Large intestine (tissue), 3 donors: ENCODE measurements at regions not wholly inside any gene's neighbourhood (a gene's known extent, or its start where the extent isn't known, plus 50 kb on each side); places are given as distances from the start of the nearest gene placed in this dataset.

Experiments
- DNase-seq, 2 donors: peaks; one replicate each; pipeline versions ENCODE4 v3.0.0 to v3.0.0-alpha.2; 2013
- H3K27ac ChIP-seq: one replicate; pipeline ENCODE4 v1.5.1; 2013; ENCODE audit warnings: low read length
- H3K27me3 ChIP-seq: 2 replicates; pipeline ENCODE4 v1.6.1; 2013; ENCODE audit warnings: low read length; ENCODE audit not compliant: control insufficient read depth, insufficient read depth
- H3K36me3 ChIP-seq: 2 replicates; pipeline ENCODE4 v1.6.1; 2013; ENCODE audit warnings: low read length; ENCODE audit not compliant: control insufficient read depth, insufficient read depth
- H3K4me1 ChIP-seq: one replicate; pipeline ENCODE4 v1.6.1; 2013; ENCODE audit warnings: low read length; ENCODE audit not compliant: control insufficient read depth, insufficient read depth
- H3K4me3 ChIP-seq: one replicate; pipeline ENCODE4 v1.5.1; 2013; ENCODE audit warnings: low read length
- H3K9me3 ChIP-seq: one replicate; pipeline ENCODE4 v1.6.1; 2013; ENCODE audit warnings: mild to moderate bottlenecking, low read depth, low read length, moderate library complexity; ENCODE audit not compliant: control insufficient read depth
- WGBS: methylation state at CpG from one replicate; pipeline ENCODE4 v1.1.5; 2013; ENCODE audit warnings: low lambda C conversion rate; ENCODE audit not compliant: insufficient coverage; 5-methylcytosine and 5-hydroxymethylcytosine counted together

DNA sequence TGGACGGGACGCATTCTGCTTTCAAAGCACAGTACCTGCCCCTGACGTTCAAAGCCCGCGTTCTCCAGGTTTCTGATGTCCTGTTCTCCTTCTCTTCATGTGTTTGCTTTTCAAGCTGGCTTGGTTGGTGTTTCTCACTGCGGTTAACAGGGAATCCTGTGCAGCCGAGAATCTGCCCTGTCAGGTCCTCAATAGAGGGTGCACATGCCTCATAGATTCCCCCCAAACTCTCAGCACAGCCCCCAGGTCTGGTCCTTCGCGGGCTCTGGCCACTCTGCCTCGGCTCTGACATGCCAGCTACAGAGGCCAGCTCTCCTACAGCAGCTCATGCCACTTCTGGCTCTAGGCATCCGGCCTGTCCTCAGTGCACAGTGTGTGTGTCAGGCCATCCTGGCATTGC, 1343.8 kb downstream of the TBC1D22A start:
- Histone ChIP-seq H3K4me1 (no peaks in the 10 kb centered on the region), H3K27me3 (no peaks in the 10 kb centered on the region), H3K9me3 (no peaks in the 10 kb centered on the region), H3K4me3 (no peak overlapping the region), H3K27ac (no peak overlapping the region), H3K36me3 (no peaks in the 10 kb centered on the region)
- no peak for DNase-seq
- no CpG with 5 or more reads among the region's 11 CpGs for WGBS

DNA sequence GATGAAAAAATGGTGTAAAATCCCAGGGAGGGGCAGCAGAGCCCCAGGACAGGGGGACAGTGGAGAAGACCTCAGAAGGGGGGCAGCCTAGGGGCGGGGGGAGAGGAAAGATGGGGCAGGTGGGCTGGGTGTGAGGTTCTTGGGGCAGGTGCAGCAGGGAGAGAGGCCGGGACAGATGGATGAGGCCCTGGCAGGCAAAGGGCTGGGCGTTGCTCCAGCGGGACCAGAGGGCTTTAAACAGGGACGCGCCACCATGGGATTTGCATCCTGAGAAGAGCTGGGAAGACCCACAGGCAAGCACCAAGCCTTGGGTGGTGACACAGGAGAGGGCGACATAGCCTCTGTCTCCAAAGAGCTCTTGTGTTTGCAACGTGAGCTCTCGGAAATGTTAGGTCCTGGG, 1342.8 kb downstream of the TBC1D22A start:
- H3K4me1 ChIP-seq: no peaks in the 10 kb centered on the region
- H3K36me3 ChIP-seq: no peaks in the 10 kb centered on the region
- no peak for DNase-seq
- no peak overlapping the region for H3K4me3 ChIP-seq
- no peaks in the 10 kb centered on the region for H3K9me3 ChIP-seq
- H3K27me3 ChIP-seq: peaks cover 4% of the 10 kb centered on the region
- no peak overlapping the region for H3K27ac ChIP-seq
- WGBS: no CpG with 5 or more reads among the region's 9 CpGs

DNA sequence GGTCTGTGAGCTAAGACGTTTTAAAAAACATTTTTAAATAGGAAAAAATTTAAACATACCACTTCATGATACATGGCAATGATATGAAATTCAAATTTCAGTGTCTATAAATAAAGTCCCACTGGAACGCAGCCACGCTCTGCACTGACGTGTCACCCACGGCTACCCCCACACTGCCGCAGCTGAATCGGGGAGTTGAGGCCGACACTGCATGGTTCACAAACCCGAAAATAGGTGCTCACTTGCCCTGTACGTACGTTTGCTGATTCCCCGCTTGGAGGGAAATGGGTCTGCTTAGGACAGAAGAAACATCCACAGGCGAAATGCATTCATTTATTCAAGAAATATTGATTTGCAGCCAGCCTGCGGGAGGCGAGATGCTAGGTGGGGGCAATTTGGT, 1342.3 kb downstream of the TBC1D22A start:
- H3K36me3 ChIP-seq: no peaks in the 10 kb centered on the region
- no peak overlapping the region for H3K27ac ChIP-seq
- peaks cover 4% of the 10 kb centered on the region for H3K27me3 ChIP-seq
- H3K4me3 ChIP-seq: no peak overlapping the region
- WGBS: 83% methylated on average over 2 of the region's 15 CpGs
- DNase-seq: no peak
- no peaks in the 10 kb centered on the region for H3K4me1 ChIP-seq
- H3K9me3 ChIP-seq: no peaks in the 10 kb centered on the region

DNA sequence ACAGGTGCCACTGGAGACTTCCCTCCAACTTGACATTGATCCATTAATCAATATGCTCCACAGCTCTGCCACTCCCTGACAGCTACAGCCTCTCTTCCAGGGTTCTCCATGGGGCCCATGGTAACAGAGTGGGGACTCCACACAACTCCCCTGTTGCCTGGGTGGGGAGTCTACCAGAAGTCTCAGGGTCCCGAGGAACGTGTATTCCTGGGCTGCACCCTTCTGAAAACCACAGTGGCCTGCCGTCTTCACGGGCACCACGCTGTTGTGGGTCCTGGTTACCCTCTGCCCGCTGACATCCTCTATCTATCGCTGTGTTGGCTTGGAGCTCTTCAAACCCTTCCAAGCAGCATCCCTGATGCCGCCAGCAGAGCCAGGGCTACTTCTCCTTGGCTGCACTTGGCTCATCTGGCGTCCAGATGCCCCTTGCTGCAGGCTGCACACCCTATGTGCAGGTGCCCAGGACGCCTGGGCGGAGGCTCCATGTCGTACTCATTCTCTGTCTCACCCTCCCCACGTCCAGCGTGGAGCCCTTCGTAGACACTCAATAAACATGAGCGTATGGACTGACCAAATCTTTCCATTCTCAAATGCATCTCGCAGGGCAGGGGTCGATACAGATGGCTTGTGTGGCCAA, 1341.8 kb downstream of the TBC1D22A start:
- Histone ChIP-seq H3K9me3 (no peaks in the 10 kb centered on the region), H3K4me1 (no peaks in the 10 kb centered on the region), H3K27ac (no peak overlapping the region), H3K36me3 (no peaks in the 10 kb centered on the region), H3K4me3 (no peak overlapping the region), H3K27me3 (peaks cover 4% of the 10 kb centered on the region)
- WGBS: 96% methylated on average over 4 of the region's 18 CpGs
- DNase-seq: no peak

DNA sequence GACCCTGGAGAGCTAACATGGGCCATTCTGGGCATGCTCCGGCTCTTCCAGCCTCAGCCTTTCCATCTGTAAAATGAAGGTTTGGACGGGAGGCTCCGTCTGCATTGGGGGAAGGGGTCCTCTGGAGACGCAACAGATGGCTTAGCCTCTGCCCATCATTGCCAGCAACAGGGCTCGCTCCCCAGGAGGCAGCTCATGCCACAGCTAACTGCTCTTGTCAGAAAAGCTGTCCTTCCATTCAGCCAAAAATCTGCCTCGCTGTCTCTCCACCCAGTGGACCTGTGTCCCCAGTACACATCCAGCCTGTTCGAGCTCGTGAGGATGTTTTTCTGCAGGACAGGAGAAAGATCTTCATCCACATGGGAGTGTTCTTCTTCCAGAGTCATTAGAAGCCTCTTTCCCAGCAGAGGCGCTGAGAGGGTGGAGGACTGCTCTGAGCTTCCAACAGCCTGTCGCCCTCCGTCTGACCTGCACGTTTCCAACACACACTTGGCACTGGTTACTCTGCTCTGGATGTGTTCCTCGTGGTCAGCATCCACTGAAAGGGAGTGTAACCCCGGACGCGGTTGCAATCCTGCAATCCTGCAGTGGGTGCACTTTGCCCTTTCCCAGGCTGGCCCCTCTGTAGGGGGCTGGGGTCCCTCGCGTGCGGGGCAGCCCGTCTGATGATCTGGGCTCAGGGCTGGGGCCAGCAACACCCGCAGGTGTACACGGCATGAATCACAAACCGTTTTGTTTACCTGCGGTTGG, 1340.9 kb downstream of the TBC1D22A start:
- peaks cover 4% of the 10 kb centered on the region for H3K27me3 ChIP-seq
- H3K9me3 ChIP-seq: no peaks in the 10 kb centered on the region
- H3K27ac ChIP-seq: no peak overlapping the region
- H3K4me1 ChIP-seq: no peaks in the 10 kb centered on the region
- H3K4me3 ChIP-seq: no peak overlapping the region
- WGBS: 41% methylated on average over 2 of the region's 24 CpGs
- H3K36me3 ChIP-seq: no peaks in the 10 kb centered on the region
- DNase-seq: no peak

DNA sequence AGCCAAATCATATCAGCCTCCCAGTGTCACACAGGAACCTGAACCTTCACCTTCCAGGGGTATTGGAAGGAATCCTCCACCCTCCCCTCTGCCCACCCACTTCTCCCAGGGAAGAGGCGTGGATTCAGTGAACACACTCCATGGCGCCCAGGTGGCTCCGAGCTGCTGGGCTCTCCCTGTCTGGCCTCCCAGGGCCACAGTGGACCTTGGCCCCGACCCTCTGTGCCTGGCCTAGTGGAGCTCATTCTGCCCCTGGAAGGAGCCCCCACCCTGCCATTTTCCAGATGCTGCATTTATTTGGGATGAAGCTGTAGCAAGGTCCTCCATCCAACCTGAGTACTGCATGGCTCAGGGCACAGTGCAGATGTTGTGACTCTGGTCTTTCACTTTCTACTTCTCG, 1340.1 kb downstream of the TBC1D22A start:
- H3K4me3 ChIP-seq: no peak overlapping the region
- H3K27ac ChIP-seq: no peak overlapping the region
- no peaks in the 10 kb centered on the region for H3K4me1 ChIP-seq
- H3K36me3 ChIP-seq: no peaks in the 10 kb centered on the region
- peaks cover 4% of the 10 kb centered on the region for H3K27me3 ChIP-seq
- no peaks in the 10 kb centered on the region for H3K9me3 ChIP-seq
- WGBS: no CpG with 5 or more reads among the region's 5 CpGs
- DNase-seq: no peak

DNA sequence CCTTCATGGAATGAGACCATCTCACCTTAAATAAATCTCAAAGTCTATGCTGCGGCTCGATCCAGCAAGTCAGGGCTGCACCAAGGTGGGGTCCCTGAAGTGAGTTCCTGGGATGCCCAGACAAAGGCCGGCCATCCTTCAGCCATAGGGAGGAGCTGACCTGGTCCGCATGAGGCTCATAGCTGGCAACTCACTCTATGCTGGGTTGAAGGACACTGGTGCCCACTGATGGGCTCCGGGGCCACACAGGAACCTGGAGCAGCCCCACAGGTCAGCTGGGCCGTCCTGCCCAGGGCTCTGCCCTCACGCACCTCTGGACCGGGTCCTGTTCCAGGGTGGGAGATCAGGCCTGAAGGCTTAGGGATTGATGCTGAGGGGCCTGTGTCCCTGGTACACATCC, 1339.3 kb downstream of the TBC1D22A start:
- Histone ChIP-seq H3K27me3 (peaks cover 4% of the 10 kb centered on the region), H3K4me1 (no peaks in the 10 kb centered on the region), H3K36me3 (no peaks in the 10 kb centered on the region), H3K4me3 (no peak overlapping the region), H3K9me3 (no peaks in the 10 kb centered on the region), H3K27ac (no peak overlapping the region)
- no CpG with 5 or more reads among the region's 8 CpGs for WGBS
- DNase-seq: no peak

DNA sequence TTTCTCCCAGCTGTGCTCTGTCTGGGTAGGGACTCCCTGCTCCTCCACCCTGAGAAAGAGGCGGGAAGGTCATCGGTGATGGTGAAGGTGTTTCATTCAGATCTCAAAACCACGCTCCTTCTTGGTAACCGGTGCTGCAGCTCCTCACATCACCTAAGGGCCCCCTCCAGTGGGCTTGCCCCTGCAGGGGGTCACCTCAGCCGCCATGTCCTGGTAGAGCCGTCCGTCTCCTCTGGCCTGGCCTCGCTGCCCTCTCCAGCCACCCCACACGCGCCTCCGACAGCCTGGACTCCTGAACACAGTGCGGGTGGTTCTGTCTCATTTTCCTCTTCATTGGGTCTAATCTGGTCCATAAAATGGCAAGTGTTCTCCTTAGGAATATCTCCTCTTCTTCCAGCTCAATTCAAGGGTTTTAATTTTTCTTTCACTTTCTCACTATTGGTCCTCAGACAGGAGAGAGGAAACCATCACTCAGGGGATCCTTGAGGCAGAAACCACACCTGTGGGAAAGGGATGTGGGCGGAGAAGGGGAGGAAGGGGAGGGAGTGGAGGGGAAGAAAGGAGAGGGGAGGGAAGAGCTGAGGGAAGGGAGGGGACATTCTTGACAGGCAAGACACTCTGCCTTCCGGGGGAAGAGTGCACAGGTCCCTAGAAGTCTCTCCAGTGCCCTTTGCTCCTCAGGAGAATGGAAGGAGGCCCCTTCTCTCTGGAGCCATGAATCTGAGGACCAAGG, 1338.4 kb downstream of the TBC1D22A start:
- no peak overlapping the region for H3K4me3 ChIP-seq
- no peaks in the 10 kb centered on the region for H3K9me3 ChIP-seq
- H3K36me3 ChIP-seq: no peaks in the 10 kb centered on the region
- no peak for DNase-seq
- peaks cover 4% of the 10 kb centered on the region for H3K27me3 ChIP-seq
- H3K4me1 ChIP-seq: no peaks in the 10 kb centered on the region
- WGBS: no CpG with 5 or more reads among the region's 14 CpGs
- H3K27ac ChIP-seq: no peak overlapping the region

DNA sequence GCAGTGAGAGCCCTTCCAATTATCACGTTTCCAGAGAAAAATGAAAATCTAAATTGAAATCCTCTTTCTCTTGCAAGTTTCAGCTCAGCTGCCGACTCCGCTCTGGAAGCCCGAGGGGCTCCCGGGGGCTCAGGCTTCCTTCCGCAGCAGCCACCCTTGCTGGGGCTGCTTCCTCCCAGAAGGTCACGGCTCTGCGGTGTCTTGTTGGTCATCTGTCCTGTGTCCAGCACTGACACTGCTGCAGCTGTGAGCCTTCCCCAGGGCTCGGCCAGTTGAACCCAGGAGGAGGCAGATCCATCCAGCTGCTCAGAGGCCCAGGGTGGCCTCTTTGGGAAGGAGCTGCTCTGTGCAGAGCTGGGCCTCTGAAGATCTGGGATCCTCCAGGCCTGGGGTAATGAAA, 1337.2 kb downstream of the TBC1D22A start:
- WGBS: no CpG with 5 or more reads among the region's 9 CpGs
- H3K27me3 ChIP-seq: peaks cover 4% of the 10 kb centered on the region

DNA sequence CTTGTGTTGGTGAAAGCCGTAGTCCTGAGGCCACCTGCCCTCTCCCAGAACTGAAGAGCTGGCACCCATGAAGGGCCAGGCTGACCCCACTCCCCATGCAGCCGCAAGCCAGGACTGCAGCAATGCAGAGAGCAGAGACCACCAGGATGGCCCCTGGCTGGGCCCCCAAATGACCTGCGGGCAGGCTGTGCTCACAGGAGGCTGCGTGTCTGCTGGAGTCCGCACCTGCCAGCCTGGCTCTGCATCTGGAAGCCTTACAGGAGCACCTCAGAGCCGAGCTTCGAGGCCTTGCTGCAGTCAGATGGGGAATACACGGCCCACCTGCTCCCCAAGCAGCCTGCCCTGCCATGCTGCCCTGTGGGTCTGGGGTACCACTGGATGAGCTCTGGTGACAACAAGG, 1336.8 kb downstream of the TBC1D22A start:
- no CpG with 5 or more reads among the region's 8 CpGs for WGBS
- DNase-seq: no peak
- H3K27ac ChIP-seq: no peak overlapping the region

More for the DNA sequence above, 1337.2 kb downstream of the TBC1D22A start:
- Histone ChIP-seq H3K36me3 (no peaks in the 10 kb centered on the region), H3K9me3 (no peaks in the 10 kb centered on the region), H3K27ac (no peak overlapping the region), H3K4me3 (no peak overlapping the region), H3K4me1 (no peaks in the 10 kb centered on the region)
- no peak for DNase-seq

More for the DNA sequence above, 1336.8 kb downstream of the TBC1D22A start:
- Histone ChIP-seq H3K36me3 (no peaks in the 10 kb centered on the region), H3K27me3 (peaks cover 4% of the 10 kb centered on the region), H3K4me3 (no peak overlapping the region), H3K4me1 (no peaks in the 10 kb centered on the region), H3K9me3 (no peaks in the 10 kb centered on the region)
